ENCODE measurements at regions not wholly inside any gene's neighbourhood (a gene's known extent, or its start where the extent isn't known, plus 50 kb on each side); places are given as distances from the start of the nearest gene placed in this dataset.

DNA sequence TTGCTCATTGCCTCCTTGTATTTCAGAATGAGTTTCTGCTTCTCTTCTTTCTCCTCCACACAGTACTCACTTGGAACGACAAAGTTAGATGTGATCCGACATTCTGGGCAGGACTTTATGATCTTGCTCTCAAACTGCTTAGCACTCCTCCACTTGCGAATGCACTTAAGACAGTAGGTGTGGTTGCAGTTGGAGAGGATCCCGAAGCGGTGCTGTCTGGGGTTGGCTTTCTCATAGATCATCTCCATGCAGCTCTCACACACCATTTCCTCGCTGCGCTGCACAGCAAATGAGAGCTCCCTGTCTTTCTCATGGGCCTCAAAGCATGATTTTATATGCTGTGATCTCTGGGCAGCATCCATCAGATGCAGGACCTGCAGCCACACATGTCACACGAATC, 245.7 kb downstream of the C12orf50 start:
- no peak for TF ChIP-seq EP300 (IDR thresholded peaks at IDR 0.05)
- no peak for TF ChIP-seq POLR2AphosphoS5 (IDR thresholded peaks at IDR 0.05)

Measured in upper lobe of left lung (tissue), 4 donors.